Parathyroid adenoma (tissue), 2 donors: ENCODE measurements at regions not wholly inside any gene's neighbourhood (a gene's known extent, or its start where the extent isn't known, plus 50 kb on each side); places are given as distances from the start of the nearest gene placed in this dataset.

Experiments
- H2AFZ ChIP-seq: fragments of 300-600 bp; sonication (generic); one replicate; pipeline ENCODE4 v1.7.0; 2017; ENCODE audit warnings: antibody characterized with exemption, mild to moderate bottlenecking
- H3K27ac ChIP-seq: fragments of 300-600 bp; sonication (generic); one replicate; pipeline ENCODE4 v1.7.0; 2017
- H3K27me3 ChIP-seq: fragments of 300-600 bp; sonication (generic); one replicate; pipeline ENCODE4 v1.7.0; 2017; ENCODE audit warnings: low read length; ENCODE audit not compliant: control insufficient read depth, insufficient read depth
- H3K36me3 ChIP-seq: fragments of 300-600 bp; sonication (generic); one replicate; pipeline ENCODE4 v1.7.0; 2017; ENCODE audit warnings: low read length; ENCODE audit not compliant: control insufficient read depth, insufficient read depth
- H3K4me1 ChIP-seq: fragments of 300-600 bp; sonication (generic); one replicate; pipeline ENCODE4 v1.7.0; 2017; ENCODE audit warnings: control low read depth
- H3K4me2 ChIP-seq: fragments of 300-600 bp; sonication (generic); one replicate; pipeline ENCODE4 v1.7.0; 2017; ENCODE audit warnings: low read length
- H3K4me3 ChIP-seq: fragments of 300-600 bp; sonication (generic); one replicate; pipeline ENCODE4 v1.7.0; 2017; ENCODE audit warnings: low read depth, low read length
- H3K79me2 ChIP-seq: fragments of 300-600 bp; sonication (generic); one replicate; pipeline ENCODE4 v1.7.0; 2017; ENCODE audit warnings: control low read depth
- H3K9ac ChIP-seq: fragments of 300-600 bp; sonication (generic); one replicate; pipeline ENCODE4 v1.7.0; 2017; ENCODE audit warnings: mild to moderate bottlenecking
- H3K9me3 ChIP-seq: fragments of 300-600 bp; sonication (generic); one replicate; pipeline ENCODE4 v1.7.0; 2017; ENCODE audit warnings: low read length; ENCODE audit not compliant: control insufficient read depth
- CTCF ChIP-seq: fragments of 300-600 bp; sonication (generic); IDR thresholded peaks from one replicate; pipeline ENCODE4 v1.7.0; 2017; ENCODE audit warnings: antibody characterized with exemption, mild to moderate bottlenecking
- donor health status: primary hyperparathyroidism.

- Histone ChIP-seq H3K9me3 (no peaks in the 10 kb centered on the region), H3K27me3 (no peaks in the 10 kb centered on the region), H3K4me2 (no peak overlapping the region), H3K9ac (no peak overlapping the region), H3K4me1 (no peaks in the 10 kb centered on the region), H3K4me3 (no peak overlapping the region), H3K36me3 (no peaks in the 10 kb centered on the region), H2AFZ (no peak overlapping the region), H3K27ac (no peak overlapping the region), H3K79me2 (no peaks in the 10 kb centered on the region)
- no peak for TF ChIP-seq CTCF
These were observed 89.5 kb upstream of the ZNF438 start for GRCh38 chr10:31120961-31121685.

DNA sequence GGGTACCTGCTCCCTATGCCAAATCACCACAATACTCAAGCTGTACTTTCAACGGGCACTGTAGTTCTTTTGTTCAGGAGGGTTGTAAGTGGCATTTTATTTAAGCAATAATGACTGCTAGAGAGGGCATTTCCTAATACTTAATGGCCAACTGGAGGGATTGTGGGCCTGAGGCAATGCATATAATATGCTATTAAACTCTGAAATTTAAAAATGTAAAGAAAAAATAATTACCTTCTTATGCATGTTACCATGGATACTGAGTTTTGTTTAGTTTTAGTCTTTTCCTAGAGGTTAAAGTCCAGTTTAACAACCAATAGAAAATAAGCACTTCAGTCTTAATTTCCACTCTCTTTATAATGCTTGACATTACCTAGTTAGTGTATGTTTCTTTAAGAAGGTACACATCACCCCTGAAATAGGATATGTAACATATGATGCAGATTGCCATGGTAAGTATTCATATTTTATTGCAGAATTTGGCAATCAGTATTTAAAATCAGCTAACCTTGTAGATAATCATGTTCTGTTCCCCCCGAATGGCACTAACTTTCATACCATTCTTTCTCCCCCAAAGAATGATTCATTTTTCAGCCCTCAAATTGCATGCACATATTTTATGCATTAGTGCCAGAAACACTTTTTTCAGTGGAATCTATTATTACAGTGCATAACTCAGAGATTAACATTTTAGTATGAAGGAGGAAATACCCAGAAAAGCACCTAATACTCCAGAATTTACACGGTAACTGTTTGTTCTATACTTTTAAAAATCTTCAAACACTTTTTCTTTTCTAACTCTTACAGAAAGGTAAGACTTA, 90.3 kb upstream of the ZNF438 start:
- Histone ChIP-seq H3K27ac (no peak overlapping the region), H3K79me2 (no peaks in the 10 kb centered on the region), H3K9me3 (no peaks in the 10 kb centered on the region), H2AFZ (no peak overlapping the region), H3K4me1 (no peaks in the 10 kb centered on the region), H3K4me3 (no peak overlapping the region), H3K4me2 (no peak overlapping the region), H3K27me3 (no peaks in the 10 kb centered on the region), H3K9ac (no peak overlapping the region), H3K36me3 (no peaks in the 10 kb centered on the region)
- no peak for TF ChIP-seq CTCF

DNA sequence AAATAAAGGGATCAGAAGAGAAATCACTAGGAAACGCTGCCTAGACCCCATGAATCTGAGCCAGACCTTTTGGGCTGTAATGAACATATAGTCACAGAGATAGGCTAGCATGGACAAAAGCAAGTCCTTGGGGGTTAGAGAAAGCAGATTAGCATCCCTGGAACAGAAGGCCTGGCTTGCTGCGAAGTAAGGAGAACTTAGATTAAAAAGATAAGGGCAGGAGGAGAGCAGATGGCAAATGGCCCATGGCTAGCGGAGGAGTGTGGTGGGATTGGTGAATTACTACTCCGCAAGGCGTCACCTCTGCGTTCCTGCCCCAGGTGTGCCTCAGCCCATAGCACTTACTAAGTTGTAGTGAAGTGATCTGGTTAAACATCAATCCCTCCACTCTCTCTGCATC, 92.3 kb upstream of the ZNF438 start:
- Histone ChIP-seq H2AFZ (no peak overlapping the region), H3K9me3 (no peaks in the 10 kb centered on the region), H3K4me2 (no peak overlapping the region), H3K4me3 (no peak overlapping the region), H3K9ac (no peak overlapping the region), H3K4me1 (no peaks in the 10 kb centered on the region), H3K79me2 (no peaks in the 10 kb centered on the region), H3K27me3 (no peaks in the 10 kb centered on the region), H3K27ac (no peak overlapping the region), H3K36me3 (no peaks in the 10 kb centered on the region)
- no peak for TF ChIP-seq CTCF

GRCh38 chr10:31124852-31125251, 93.2 kb upstream of the ZNF438 start:
- Histone ChIP-seq H2AFZ (no peak overlapping the region), H3K4me2 (no peak overlapping the region), H3K9me3 (no peaks in the 10 kb centered on the region), H3K27me3 (no peaks in the 10 kb centered on the region), H3K4me1 (no peaks in the 10 kb centered on the region), H3K36me3 (no peaks in the 10 kb centered on the region), H3K4me3 (no peak overlapping the region), H3K27ac (no peak overlapping the region), H3K79me2 (no peaks in the 10 kb centered on the region), H3K9ac (no peak overlapping the region)
- no peak for TF ChIP-seq CTCF
